ENCODE measurements at regions not wholly inside any gene's neighbourhood (a gene's known extent, or its start where the extent isn't known, plus 50 kb on each side); places are given as distances from the start of the nearest gene placed in this dataset.
"Not testable (repeated sequence)": the region's sequence is repeated elsewhere in the genome, so short reads cannot be mapped to it uniquely, and the experiment has no call there.

GRCh38 chr21:32823296-32823695 is 51.7 kb upstream of the PAXBP1 start:
- DNase-seq (ENCODE audit: low read depth in 3 of 3): not testable (repeated sequence)

DNA sequence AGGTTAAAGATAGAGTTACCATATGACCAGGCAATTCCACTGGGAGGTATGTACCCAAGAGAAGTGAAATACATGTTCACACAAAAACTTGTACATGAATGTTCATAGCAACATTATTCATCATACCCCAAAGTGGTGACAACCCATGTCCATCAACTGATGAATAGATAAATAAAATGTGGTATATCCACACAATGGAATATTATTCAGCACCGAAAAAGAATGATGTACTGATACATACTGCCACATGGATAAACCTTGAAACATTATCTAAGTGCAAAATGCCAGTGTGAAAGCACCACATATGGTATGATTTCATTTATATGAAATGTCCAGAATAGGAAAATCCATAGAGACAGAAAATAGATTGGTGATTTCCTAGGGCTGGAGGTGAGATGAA is 53.4 kb upstream of the PAXBP1 start:
- no peak for DNase-seq (ENCODE audit: low read depth in 3 of 3)

DNA sequence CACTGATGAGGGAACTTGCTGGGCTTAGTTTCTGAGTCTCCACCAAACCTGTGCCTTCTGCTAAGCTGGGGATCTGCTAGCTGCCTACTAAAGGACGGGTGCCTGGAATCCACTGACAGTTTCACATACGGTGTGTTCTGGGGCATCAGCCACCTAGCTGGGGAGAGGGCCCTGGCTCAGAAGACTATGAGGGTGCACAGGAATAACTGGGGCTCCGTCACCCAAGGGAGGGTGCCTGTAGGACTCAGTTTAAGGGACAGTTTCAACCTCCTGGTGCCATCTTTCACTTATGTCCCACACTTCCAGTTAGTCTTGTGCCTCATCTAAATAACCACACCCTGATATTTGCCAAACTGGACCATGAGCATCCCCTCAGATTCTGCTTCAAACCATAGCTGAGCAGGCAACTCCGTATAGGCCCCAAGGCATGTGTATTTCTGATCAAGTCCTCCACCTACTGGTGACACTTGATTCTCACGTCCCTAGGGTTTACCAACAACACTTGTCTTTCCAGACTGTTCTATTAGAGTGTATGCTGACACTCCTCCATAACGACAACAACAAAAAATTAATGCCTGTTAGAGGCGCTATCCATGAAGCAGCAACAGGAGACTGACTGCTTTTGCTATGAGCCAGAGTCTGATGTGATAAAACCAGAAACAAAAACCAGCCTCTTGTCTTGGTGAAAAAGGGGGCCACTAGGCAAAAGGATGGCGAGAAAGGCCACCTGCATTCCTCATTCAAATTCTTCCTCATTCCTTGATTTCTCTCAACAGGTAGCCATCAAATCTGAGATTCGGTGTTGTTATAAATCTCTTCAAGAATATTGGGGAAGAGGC is 55.0 kb upstream of the PAXBP1 start:
- peak in 1 of 3 experiments; percentile 9 for DNase-seq (ENCODE audit: low read depth in 3 of 3)

- no peak for DNase-seq (ENCODE audit: low read depth in 3 of 3)
Measured at GRCh38 chr21:32828908-32829307, 57.4 kb upstream of the PAXBP1 start.

- no peak for DNase-seq (ENCODE audit: low read depth in 3 of 3)
Measured at GRCh38 chr21:32829504-32829903, 57.9 kb upstream of the PAXBP1 start.

GRCh38 chr21:32831779-32832178 is 60.2 kb upstream of the PAXBP1 start:
- not testable (repeated sequence) for DNase-seq (ENCODE audit: low read depth in 3 of 3)

GRCh38 chr21:32834211-32834915 is 62.8 kb upstream of the PAXBP1 start:
- no peak for DNase-seq (ENCODE audit: low read depth in 3 of 3)

GRCh38 chr21:32834916-32835235 is 63.3 kb upstream of the PAXBP1 start:
- no peak for DNase-seq (ENCODE audit: low read depth in 3 of 3)

DNA sequence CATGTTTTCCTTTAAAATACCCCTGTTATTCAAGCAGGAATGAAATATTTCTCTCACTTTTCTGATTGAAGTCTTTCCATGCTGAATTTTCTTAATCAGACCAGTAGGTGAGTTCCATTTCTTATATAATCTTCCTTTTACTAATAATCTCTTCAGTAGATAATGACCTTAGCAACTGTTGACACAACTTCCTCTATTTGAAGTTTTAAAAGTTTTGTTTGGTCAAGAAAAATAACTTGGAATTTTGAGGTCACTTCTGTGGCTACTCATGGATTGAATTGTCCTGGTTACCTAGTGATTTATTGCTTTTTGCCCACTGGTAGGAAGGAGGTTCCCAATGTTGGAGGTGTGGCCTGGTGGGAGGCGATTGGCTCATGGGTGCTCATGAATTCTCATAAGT is 70.6 kb upstream of the PAXBP1 start:
- DNase-seq (ENCODE audit: low read depth in 3 of 3): no peak

- no peak for DNase-seq (ENCODE audit: low read depth in 3 of 3)
Measured at GRCh38 chr21:32843561-32843960, 72.0 kb upstream of the PAXBP1 start.

DNA sequence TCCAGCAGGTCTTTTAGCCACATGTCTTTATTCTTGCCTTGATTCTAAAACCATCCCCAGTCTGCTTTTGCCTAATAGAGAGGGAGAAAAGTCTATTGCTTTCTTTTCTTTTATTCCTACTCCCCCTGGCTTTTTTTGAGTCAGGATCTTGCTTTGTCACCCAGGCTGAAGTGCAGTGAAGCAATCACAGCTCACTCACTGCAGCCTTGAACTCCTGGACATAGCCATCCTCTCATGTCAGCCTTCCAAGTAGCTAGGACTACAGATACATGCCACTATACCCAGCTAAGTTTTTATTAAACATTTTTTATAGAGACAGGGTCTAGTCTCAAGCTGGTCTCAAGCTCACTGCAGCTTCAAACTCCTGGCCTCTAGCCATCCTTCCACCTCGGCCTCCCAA is 72.5 kb upstream of the PAXBP1 start:
- no peak for DNase-seq (ENCODE audit: low read depth in 3 of 3)

DNA sequence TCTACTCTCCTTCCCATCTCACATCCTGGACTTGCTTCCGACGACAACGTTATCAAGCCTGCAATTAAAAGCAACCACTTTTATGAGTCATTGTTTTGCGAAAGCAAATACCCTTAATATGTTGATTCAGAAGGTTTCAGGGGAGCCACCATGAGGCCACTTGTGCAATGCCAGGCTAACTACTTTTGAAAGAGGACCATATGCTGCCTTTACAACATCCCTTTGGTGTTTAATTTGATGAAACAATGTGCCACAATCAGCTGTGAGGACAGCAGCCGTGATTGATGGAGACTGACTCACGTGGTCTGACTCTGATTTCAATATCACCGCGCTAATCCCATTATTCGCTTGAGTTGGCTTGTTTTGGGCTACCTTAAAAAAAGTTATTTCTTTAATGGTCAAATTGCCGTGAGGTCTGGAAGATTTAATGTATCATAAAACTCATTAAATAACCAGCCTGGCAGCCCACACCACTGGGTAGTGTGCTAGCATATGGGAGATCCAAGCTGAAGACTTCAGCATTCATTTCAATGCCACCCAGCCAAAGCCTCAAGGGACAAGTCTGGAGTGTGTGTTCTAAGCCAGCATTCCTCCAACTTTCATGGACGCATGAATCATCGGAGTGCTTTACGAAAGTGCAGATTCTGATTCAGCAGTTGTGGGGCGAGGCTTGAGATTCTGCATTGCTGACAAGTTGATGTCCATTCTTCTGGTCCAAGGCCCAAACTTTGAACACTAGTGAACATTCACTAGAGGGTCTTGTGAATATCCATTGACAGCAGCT is 73.3 kb upstream of the PAXBP1 start:
- DNase-seq (ENCODE audit: low read depth in 3 of 3): no peak

DNA sequence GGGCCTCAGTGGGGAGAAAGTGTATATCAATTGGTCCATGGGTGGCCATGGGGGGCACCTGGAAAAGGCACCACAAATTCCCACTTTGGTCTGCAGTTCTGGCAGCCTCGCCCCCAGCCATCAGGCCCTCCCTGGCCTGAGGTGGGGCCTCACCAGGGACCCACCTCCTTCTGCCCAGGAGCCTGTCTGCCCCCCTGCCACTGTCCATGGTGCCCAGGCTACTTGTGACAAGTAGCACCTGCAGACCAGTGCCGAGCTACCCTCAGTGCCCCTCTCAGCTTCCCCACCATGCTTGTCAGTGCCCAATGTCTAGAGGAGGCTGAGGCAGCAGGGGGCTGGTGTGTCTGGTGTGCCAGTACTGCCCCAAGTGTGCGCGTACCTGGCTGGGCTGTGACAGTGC is 87.1 kb upstream of the PAXBP1 start:
- no peak for DNase-seq (ENCODE audit: low read depth in 3 of 3)

GRCh38 chr21:32860399-32860798 is 88.8 kb upstream of the PAXBP1 start:
- no peak for DNase-seq (ENCODE audit: low read depth in 3 of 3)

- DNase-seq (ENCODE audit: low read depth in 3 of 3): no peak
Measured at GRCh38 chr21:32861866-32862265, 90.3 kb upstream of the PAXBP1 start.

GRCh38 chr21:32867597-32867996 is 96.0 kb upstream of the PAXBP1 start:
- no peak for DNase-seq (ENCODE audit: low read depth in 3 of 3)

DNA sequence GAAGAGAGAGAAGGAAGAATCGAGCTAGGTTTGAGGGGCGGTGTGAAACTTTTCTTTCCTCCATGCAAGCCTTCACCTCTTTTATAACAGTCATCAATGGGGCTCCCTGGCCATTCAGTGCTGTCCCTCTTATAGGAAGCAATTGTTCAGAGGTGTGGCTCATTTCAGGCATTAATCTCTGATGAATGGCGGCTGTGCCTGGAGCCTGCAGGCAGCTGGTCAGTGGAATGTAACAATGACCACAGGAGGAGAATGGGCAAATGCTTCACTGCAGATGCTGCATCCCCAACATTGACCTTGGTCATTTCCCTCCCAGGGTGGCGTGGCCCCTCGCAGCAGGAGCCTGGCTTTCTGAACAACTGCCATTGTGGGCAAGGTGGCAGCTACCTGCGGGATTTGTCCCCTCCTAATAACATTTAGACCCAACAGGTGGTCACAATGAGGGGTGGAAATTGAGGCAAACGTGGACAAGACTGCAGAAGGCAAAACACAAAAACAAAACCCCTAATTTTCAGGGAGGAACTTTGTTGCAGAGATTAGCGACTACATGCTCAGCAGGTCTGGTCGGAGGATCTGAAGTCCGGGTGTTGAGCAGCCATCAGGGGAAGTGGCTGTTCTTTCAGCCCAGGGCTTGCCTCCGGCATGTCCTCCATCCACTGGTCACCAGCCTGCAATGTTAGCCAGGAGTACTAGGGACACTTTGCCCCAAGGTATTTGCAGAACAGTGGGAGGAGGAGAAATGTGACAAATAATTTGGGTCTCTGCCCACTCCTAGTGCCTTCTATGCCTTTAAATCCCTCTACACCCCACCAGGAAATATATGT is 97.3 kb upstream of the PAXBP1 start:
- DNase-seq (ENCODE audit: low read depth in 3 of 3): no peak

GRCh38 chr21:32869459-32869858 is 97.9 kb upstream of the PAXBP1 start:
- no peak for DNase-seq (ENCODE audit: low read depth in 3 of 3)

DNA sequence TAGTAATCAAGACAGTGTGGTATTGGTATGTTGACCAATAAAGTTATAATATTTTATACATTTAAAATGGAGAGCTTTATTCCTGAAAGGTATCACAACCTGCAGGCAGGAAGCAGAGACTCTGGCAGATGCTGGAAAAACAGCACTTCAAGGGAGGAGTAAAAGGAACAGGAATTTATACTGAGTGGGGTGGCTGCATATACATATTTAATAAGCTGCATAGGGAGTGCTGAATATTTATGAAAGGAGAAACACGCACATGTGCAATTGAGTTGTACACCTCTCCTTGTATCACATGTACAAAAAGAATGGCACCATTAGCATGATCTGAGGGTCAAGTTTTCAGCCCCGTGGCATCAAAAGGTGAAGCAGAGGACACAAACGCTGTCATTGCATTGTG is 104.9 kb upstream of the PAXBP1 start:
- DNase-seq (ENCODE audit: low read depth in 3 of 3): no peak

- DNase-seq (ENCODE audit: low read depth in 3 of 3): not testable (repeated sequence)
Measured at GRCh38 chr21:32877888-32878287, 106.3 kb upstream of the PAXBP1 start.

GRCh38 chr21:32878661-32879060 is 107.1 kb upstream of the PAXBP1 start:
- DNase-seq (ENCODE audit: low read depth in 3 of 3): no peak

DNA sequence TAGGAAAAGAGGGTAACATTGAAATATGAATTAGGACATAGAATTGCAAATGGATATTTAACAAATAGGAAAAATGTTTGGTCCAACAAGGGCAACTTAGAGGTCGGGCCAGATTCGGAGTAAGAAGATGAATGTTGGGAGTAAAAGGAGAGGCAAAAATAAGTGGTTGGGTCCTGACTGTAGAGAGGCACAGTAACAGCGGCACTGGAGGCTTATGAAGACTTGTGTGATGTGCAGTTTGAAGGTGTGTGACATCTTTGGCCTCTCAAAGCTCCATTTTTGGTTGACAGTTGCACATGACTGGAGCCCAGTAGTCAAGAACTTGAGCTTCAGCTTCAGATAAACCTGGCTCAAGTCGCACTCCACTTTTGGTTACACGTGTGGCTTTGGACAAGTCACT is 109.9 kb upstream of the PAXBP1 start:
- no peak for DNase-seq (ENCODE audit: low read depth in 3 of 3)
